ENCODE measurements at regions not wholly inside any gene's neighbourhood (a gene's known extent, or its start where the extent isn't known, plus 50 kb on each side); places are given as distances from the start of the nearest gene placed in this dataset.

GRCh38 chr4:30001628-30002027 lies 718.5 kb upstream of the PCDH7 start (continued):
- TF ChIP-seq CTCF (IDR thresholded peaks at IDR 0.05; ENCODE audit: control extremely low read depth in 1 of 3, insufficient read depth in 1 of 3, low read depth in 1 of 3, low read length in 3 of 3): no peak
- TF ChIP-seq RBBP5 (IDR thresholded peaks at IDR 0.05; ENCODE audit: borderline replicate concordance, low read depth, low read length): no peak
- TF ChIP-seq ATF3 (IDR thresholded peaks at IDR 0.05; ENCODE audit: insufficient read depth, low read depth, low read length): no peak
